Stimulated activated effector memory CD8-positive, alpha-beta T cell treated with anti-CD3 and anti-CD28 coated beads, Interleukin-12 subunit alpha, Interleukin-12 subunit beta, amount 100 ng/mL, for 72 hours (primary cell): ENCODE measurements at regions not wholly inside any gene's neighbourhood (a gene's known extent, or its start where the extent isn't known, plus 50 kb on each side); places are given as distances from the start of the nearest gene placed in this dataset.

ENCODE experiments used
- ATAC-seq: fragments of 150-1000 bp; cut with Tn5 transposase; 2 replicates; pipeline ENCODE4 v1.10.0; 2021
- DNase-seq, 2 donors: peaks; one replicate each; pipeline ENCODE4 v3.0.0; 2021 to 2022; ENCODE audit warnings: low spot score in 2 of 2
- H3K27ac Mint-ChIP-seq: one replicate; pipeline ENCODE4 v1.8.0; 2022; ENCODE audit warnings: mild to moderate bottlenecking, mixed read lengths
- H3K36me3 Mint-ChIP-seq: one replicate; pipeline ENCODE4 v1.8.0; 2022; ENCODE audit warnings: mild to moderate bottlenecking, mixed read lengths
- H3K4me1 Mint-ChIP-seq: one replicate; pipeline ENCODE4 v1.8.0; 2022; ENCODE audit warnings: mixed read lengths
- H3K4me3 Mint-ChIP-seq: one replicate; pipeline ENCODE4 v1.8.0; 2022; ENCODE audit warnings: mild to moderate bottlenecking, mixed read lengths
- H3K9me3 Mint-ChIP-seq: one replicate; pipeline ENCODE4 v1.8.0; 2022; ENCODE audit warnings: mixed read lengths

DNA sequence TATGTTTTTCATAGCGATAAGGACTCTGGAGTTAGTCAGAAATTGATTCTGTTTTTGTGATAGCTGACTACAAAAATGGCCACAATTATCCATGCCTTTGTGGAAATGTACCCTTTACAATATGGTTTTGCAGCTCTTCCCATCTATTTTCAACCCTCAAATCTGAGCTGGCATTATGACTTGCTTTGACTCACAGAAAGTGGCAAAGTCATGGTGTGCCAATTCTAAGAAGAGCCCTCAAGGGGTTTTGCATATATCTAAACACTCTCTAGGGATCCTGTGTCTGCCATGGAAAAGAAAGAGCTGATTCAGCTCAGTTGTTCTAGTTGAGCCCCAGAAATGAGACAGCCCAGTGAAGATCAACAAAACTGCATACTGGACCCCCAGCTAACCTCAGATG lies 390.5 kb upstream of the RAG2 start:
- H3K9me3 Mint-ChIP-seq = peaks cover 9% of the 10 kb centered on the region
- no peaks in the 10 kb centered on the region for H3K36me3 Mint-ChIP-seq
- no peak for ATAC-seq
- no peak overlapping the region for H3K4me3 Mint-ChIP-seq
- no peak for DNase-seq
- no peak overlapping the region for H3K27ac Mint-ChIP-seq
- H3K4me1 Mint-ChIP-seq = no peaks in the 10 kb centered on the region

DNA sequence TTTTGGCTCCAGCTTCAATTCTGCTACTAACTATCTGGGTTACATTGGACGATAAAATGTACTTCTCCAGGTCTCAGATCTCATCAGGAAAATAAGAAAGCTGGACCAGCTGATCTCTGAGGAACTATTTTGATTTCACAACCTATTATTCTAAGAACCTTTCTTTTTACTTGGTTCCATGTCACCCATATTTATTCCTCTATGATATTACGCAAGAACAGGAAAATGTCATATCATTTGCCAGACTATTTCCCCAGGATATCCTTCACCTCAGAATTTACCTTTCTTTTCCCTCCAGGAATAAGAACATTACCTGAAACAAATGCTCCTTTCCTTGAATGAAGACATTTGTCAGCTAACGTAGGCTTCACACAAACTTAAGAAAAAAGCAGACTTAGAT lies 387.5 kb upstream of the RAG2 start:
- Mint-ChIP-seq H3K9me3 (peaks cover 6% of the 10 kb centered on the region), H3K4me1 (no peaks in the 10 kb centered on the region), H3K27ac (no peak overlapping the region), H3K4me3 (no peak overlapping the region), H3K36me3 (no peaks in the 10 kb centered on the region)
- no peak for ATAC-seq
- DNase-seq = no peak

DNA sequence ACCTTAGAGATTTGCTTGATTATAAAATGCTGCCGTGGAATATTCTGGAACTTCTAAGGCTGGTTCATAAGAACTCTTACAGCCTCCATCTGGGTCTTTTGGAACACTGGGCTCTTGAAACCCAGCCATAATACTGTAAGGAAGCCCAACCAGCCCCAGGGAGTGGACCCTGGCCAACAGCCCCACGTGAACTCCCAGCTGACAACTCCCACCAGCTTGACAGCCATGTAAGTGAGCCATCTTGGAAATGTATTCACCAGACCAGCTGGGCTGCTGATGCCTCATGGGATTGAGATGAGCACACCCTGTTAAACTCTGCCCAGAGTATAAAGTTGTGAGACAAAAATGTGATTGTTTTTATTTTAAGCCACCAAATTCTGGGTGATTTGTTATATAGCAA lies 378.7 kb upstream of the RAG2 start:
- no peak overlapping the region for H3K4me3 Mint-ChIP-seq
- no peak for DNase-seq
- ATAC-seq = no peak
- H3K36me3 Mint-ChIP-seq = no peaks in the 10 kb centered on the region
- H3K9me3 Mint-ChIP-seq = peaks cover 11% of the 10 kb centered on the region
- no peak overlapping the region for H3K27ac Mint-ChIP-seq
- no peaks in the 10 kb centered on the region for H3K4me1 Mint-ChIP-seq

DNA sequence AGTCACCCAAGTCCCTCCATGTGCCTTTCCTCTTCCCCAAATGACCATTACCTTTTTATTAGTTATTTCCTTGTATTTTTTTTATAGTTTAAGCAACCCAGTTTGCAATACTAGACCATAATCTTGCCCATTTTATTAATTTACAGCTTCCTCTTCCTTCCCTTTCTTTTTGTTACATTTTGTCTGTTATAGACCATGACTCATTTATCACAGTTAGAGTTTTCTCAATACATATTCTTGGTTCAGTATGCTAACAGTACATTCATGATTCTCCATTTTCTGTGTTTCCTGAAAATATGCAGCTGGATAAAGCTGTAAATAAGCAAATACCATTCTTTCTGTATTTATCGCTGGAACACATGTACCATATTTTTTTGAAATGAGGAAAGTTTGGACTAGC lies 376.7 kb upstream of the RAG2 start:
- Mint-ChIP-seq H3K4me1 (no peaks in the 10 kb centered on the region), H3K4me3 (no peak overlapping the region), H3K9me3 (peaks cover 7% of the 10 kb centered on the region), H3K36me3 (no peaks in the 10 kb centered on the region), H3K27ac (no peak overlapping the region)
- ATAC-seq (no peak), DNase-seq (no peak)

DNA sequence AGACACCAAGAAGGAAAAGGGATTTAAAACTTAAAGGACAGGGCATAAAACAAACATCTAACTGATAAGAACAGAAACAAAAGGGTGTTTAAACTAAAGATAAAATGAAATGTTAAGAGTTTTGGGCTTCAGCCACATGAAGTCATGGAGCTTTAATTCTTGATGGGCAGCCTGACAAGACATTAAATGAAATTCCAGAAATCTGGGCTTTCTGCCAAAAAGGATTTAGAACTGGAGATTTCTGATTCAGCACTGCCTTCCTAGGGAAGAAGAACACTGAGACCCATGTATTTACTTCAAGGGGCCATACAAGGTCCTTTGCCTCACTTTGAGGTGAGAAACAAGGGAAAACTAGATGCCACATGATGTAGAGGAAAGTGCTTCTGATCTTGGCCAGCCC lies 355.9 kb upstream of the RAG2 start:
- no peaks in the 10 kb centered on the region for H3K36me3 Mint-ChIP-seq
- H3K9me3 Mint-ChIP-seq = peaks cover 12% of the 10 kb centered on the region
- H3K4me1 Mint-ChIP-seq = no peaks in the 10 kb centered on the region
- no peak overlapping the region for H3K27ac Mint-ChIP-seq
- ATAC-seq = no peak
- H3K4me3 Mint-ChIP-seq = no peak overlapping the region
- no peak for DNase-seq

DNA sequence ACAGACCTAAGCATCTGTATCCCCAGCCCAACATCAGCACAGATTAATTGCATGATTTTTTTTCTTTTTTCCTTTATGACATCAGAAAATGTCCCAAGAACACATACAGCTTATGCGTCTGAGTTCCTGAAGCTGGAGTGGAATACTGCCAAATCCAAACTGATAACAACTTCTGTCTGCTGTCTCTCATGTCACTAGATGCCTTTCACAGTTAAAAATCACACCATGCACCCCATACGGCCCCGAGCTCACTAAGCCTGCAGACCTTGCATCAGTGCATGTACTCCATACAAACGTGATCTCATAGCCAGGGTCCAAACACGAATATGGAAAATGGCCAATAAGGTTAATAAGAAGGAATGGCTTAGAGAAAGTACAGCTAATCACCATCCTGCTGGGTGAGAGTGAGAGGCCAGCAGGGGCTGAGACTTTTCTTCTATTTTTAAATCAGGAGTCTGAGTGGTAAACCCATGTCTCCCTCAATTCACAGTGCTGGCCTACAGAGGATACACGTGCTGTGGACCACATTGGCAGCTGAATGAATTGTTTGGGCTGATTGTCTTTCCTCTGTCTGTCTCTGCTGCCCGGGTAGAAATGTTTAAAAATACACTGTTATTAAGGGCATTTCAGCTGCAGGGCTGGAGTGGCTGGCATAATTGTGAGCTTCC lies 350.6 kb upstream of the RAG2 start:
- ATAC-seq (no peak), DNase-seq (no peak)
- Mint-ChIP-seq H3K4me1 (no peaks in the 10 kb centered on the region), H3K36me3 (no peaks in the 10 kb centered on the region), H3K4me3 (no peak overlapping the region), H3K9me3 (peaks cover 8% of the 10 kb centered on the region), H3K27ac (no peak overlapping the region)

DNA sequence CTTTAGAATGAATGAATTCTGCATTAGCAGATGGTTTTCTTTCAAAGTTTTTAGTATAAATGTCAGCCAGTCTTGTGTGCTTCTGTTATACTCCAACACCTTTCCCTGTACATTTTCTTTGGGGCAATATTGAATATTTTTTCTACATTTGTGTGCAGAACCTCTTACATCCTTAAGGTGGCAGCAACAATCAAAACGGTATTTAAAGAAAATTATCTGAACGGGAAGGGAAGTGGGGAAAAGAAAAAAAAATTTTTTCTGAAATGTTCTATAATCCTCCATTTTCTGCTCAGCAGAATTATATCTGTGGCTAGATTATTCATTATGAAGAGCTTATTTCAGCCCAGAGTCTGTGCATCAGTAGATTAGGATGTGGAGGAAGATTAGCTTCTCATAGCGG lies 347.3 kb upstream of the RAG2 start:
- DNase-seq (no peak), ATAC-seq (no peak)
- Mint-ChIP-seq H3K9me3 (peaks cover 4% of the 10 kb centered on the region), H3K27ac (no peak overlapping the region), H3K36me3 (no peaks in the 10 kb centered on the region), H3K4me3 (no peak overlapping the region), H3K4me1 (no peaks in the 10 kb centered on the region)

DNA sequence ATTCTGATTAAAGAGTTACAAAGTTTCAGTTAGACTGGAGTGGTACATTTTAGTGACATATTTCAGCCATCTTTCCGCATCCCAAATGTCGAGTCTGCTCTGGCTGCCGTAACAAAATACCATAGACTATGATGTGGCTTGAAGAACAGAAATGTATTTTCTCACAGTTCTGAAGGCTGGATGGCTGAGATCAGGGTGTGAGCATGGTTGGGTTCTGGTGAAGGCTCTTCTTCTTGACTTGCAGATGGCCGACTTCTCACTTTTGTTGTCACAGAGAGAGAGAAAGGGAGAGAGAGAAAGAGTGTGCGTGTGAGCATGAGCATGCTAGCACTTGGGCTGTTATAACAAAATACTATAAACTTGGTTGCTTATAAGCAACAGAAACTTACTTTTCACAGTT lies 335.4 kb upstream of the RAG2 start:
- no peaks in the 10 kb centered on the region for H3K9me3 Mint-ChIP-seq

DNA sequence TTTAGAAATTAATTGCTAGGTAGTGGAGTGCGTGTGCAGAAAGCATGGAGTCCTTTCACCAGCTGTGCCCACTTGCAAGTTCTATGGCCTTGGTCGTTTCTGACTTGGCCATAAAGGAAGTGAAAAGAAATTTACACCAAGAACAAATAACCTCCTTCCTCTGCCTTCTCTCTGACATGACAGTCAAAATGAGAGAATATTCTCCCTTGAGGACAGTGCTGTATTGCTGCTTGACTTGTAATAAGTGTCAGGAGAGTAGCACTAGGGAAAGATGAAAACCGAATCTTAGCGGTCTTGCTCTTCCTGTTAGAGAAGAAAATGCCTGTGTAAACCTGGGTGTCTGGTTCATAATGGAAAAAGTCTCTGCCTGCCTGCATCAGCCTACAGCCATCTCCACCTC lies 333.1 kb upstream of the RAG2 start:
- no peak for ATAC-seq
- Mint-ChIP-seq H3K27ac (no peak overlapping the region), H3K9me3 (peaks cover 3% of the 10 kb centered on the region), H3K4me3 (no peak overlapping the region), H3K36me3 (no peaks in the 10 kb centered on the region), H3K4me1 (no peaks in the 10 kb centered on the region)
- no peak for DNase-seq

More for the DNA sequence above, 335.4 kb upstream of the RAG2 start:
- Mint-ChIP-seq H3K36me3 (no peaks in the 10 kb centered on the region), H3K27ac (no peak overlapping the region), H3K4me1 (no peaks in the 10 kb centered on the region), H3K4me3 (no peak overlapping the region)
- no peak for DNase-seq
- ATAC-seq = no peak

DNA sequence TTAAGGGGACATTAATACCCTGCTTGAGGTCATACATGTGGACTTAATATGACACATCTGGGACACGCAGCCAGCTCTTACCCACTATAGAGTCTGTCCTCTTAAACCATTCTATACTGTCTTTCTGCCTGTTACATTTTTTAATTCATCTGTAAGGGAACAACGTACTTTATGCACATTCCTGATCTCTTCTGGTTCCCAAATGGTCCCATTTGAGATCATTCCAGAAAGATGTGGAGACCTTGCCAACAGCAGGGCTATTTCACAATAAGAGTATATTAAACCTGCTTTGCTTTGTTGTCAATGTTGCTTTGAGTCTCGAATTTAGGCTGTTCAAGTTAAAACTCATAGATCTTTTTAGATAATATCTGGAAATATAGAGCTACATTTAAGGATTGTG lies 332.2 kb upstream of the RAG2 start:
- Mint-ChIP-seq H3K36me3 (no peaks in the 10 kb centered on the region), H3K27ac (no peak overlapping the region), H3K9me3 (peaks cover 3% of the 10 kb centered on the region), H3K4me1 (no peaks in the 10 kb centered on the region), H3K4me3 (no peak overlapping the region)
- ATAC-seq (no peak), DNase-seq (no peak)

DNA sequence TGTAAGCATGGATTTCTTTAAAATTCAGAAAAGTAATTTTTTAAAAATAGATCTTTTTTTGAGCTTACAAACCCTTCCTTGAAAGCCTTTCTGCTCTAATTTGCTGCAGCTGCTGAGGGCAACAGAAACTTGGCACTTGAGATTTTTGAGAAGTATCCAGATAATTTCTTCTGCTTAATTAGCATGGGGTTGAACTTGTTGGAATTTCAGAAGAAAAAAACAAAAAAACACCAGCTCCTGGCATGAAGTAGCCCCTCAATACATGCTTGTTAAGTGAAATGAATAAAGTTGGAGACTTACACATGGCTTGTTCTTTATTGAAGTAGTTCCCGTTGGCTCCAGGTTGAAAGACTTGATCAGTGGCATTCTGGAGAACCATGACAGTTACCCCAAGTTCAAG lies 331.4 kb upstream of the RAG2 start:
- ATAC-seq (no peak), DNase-seq (no peak)
- H3K4me1 Mint-ChIP-seq = no peaks in the 10 kb centered on the region
- no peak overlapping the region for H3K4me3 Mint-ChIP-seq
- H3K9me3 Mint-ChIP-seq = peaks cover 3% of the 10 kb centered on the region
- H3K36me3 Mint-ChIP-seq = no peaks in the 10 kb centered on the region
- no peak overlapping the region for H3K27ac Mint-ChIP-seq

DNA sequence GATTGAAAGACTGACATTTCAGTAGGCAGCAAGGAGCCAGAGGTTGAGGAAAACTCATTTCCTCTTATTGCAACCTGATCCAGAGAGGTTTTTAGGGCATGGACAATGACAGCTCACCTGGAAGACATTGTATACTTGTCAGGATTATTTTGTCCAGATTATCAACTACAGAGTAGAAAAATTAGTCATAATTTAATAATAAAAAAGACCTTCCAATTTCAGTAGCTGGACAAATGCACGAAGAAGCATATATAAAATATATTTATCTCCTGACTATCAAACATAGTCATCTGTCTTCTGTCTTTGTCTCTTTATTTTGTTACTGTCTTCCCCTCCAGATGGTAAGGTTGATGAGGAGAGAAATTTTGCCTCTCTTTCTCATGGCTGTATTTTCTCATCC lies 330.6 kb upstream of the RAG2 start:
- Mint-ChIP-seq H3K27ac (no peak overlapping the region), H3K4me1 (no peaks in the 10 kb centered on the region), H3K9me3 (peaks cover 3% of the 10 kb centered on the region), H3K4me3 (no peak overlapping the region), H3K36me3 (no peaks in the 10 kb centered on the region)
- DNase-seq (no peak), ATAC-seq (no peak)

DNA sequence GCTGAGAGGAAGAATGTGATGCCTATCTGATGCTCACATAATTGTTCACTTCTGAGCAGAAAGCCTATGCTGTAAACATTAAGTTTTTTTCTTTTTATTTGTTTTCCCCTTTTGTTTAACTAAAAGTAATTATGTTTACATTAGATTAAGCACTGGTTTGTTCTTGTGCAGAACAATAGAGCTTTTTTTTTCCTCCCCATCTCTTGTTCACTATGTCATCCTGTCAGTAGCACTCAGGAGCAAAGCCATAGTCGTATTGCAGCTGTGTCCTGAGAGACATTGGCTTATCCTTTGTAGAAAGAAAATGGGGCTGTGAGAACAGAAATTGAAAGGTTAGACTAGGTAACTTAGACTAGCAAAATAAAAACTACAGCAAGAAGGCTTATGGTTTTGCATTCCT lies 301.8 kb upstream of the RAG2 start:
- ATAC-seq (no peak), DNase-seq (no peak)
- no peak overlapping the region for H3K27ac Mint-ChIP-seq
- H3K9me3 Mint-ChIP-seq = peaks cover under 1% of the 10 kb centered on the region
- no peaks in the 10 kb centered on the region for H3K36me3 Mint-ChIP-seq
- no peak overlapping the region for H3K4me3 Mint-ChIP-seq
- H3K4me1 Mint-ChIP-seq = no peaks in the 10 kb centered on the region

DNA sequence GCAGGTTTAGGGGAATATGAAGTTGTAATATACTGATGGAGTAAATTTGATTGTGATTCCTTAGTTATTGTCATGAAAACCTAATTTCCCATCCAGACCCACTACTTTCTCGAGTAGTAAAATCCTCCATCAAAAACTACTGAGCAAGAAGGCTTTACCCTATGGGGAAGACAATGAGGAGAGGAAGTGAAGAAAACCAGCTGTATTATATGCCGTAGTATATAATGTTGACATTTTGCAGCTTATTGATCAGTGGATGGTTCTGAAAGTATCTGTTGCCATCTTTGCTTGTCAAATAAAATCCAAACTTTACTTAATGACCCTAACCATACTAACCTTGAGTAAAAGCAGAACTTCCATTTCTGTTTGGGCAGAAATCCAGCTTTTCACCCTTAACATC lies 292.8 kb upstream of the RAG2 start:
- ATAC-seq = no peak

DNA sequence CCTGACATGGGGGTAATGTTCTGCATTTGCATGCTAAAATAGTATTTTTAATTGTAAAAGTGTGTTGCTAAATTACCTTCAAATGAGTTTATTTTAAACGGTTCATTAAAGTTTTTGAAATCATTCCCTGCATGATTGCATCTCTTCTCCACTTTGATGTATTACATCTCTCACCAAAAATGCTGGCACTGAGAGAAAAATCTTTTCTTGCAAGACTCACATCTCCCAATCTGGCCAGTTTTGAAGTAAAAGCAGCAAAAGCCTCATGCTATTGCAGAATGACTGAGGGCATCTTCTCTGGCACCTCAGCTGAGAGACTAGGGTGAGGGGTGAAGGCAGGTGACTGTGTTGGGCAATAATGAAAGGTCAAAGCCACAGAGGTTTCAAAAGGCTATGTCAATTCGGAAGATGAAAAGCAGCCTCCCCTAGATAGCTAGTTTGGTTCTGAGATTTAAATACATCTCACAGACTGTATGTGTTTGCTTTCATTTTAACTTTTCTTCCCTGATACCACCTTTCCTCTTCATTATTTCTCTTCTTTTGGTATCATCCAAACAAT lies 292.2 kb upstream of the RAG2 start:
- H3K4me1 Mint-ChIP-seq = no peaks in the 10 kb centered on the region
- H3K36me3 Mint-ChIP-seq = no peaks in the 10 kb centered on the region
- H3K27ac Mint-ChIP-seq = no peak overlapping the region
- no peak overlapping the region for H3K4me3 Mint-ChIP-seq
- no peak for ATAC-seq
- no peaks in the 10 kb centered on the region for H3K9me3 Mint-ChIP-seq
- no peak for DNase-seq

More for the DNA sequence above, 292.8 kb upstream of the RAG2 start:
- Mint-ChIP-seq H3K4me1 (no peaks in the 10 kb centered on the region), H3K27ac (no peak overlapping the region), H3K9me3 (no peaks in the 10 kb centered on the region), H3K36me3 (no peaks in the 10 kb centered on the region), H3K4me3 (no peak overlapping the region)
- no peak for DNase-seq

DNA sequence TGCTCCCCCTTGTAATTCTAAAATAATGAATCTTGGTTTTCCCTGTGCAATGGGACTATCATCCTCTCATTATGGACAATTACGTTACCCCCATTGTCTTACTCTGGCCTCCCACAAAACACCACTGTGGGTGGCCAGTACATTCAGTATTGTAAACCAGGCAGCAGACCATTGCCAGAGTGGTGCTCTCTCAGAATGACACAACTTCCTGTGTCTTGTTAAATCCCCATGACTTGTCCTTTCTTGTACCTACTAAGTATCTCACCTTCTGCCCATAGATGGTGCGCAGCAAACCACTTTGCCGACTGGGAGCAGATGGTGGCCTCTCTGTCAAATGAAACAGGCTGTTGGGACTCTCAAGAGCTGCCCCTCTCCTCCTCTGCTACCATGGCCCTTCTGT lies 287.1 kb upstream of the RAG2 start:
- Mint-ChIP-seq H3K4me3 (no peak overlapping the region), H3K27ac (no peak overlapping the region)

DNA sequence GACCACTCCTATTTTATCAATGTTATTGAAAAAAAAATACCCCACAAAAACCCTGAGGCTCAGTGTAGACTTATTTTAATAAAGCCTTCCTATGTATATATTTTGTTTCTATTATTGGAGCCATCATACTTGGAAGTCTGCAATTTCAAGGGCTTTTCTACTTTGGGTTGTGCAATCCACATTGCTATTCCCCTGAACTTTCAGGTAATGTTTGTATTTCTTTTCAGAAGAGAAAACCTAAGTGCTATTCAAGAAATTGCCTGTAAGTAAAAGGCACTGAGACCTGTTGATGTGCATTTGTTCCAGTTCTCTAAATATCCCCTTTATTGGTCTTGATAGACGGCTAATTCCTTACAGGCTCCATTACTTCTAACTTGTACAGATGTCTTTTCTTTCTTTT lies 280.7 kb upstream of the RAG2 start:
- Mint-ChIP-seq H3K4me1 (no peaks in the 10 kb centered on the region), H3K36me3 (no peaks in the 10 kb centered on the region), H3K27ac (no peak overlapping the region), H3K9me3 (no peaks in the 10 kb centered on the region), H3K4me3 (no peak overlapping the region)
- DNase-seq = no peak
- ATAC-seq = no peak

More for the DNA sequence above, 287.1 kb upstream of the RAG2 start:
- ATAC-seq (no peak), DNase-seq (no peak)
- H3K9me3 Mint-ChIP-seq = no peaks in the 10 kb centered on the region
- H3K36me3 Mint-ChIP-seq = no peaks in the 10 kb centered on the region
- H3K4me1 Mint-ChIP-seq = no peaks in the 10 kb centered on the region
